Progenitor cell of endocrine pancreas (in vitro differentiated cells): ENCODE measurements at regions not wholly inside any gene's neighbourhood (a gene's known extent, or its start where the extent isn't known, plus 50 kb on each side); places are given as distances from the start of the nearest gene placed in this dataset.

ENCODE experiments used
- DNase-seq: peaks from one replicate; pipeline ENCODE4 v3.0.0; 2021; ENCODE audit warnings: low spot score; ENCODE audit not compliant: unreplicated experiment
- H3K27ac Mint-ChIP-seq: 2 replicates; pipeline ENCODE4 v1.8.0; 2021; ENCODE audit warnings: mild to moderate bottlenecking, moderate library complexity, mixed read lengths
- H3K27me3 Mint-ChIP-seq: 2 replicates; pipeline ENCODE4 v1.8.0; 2021; ENCODE audit warnings: mixed read lengths
- H3K36me3 Mint-ChIP-seq: 2 replicates; pipeline ENCODE4 v1.8.0; 2022; ENCODE audit warnings: mixed read lengths; ENCODE audit not compliant: insufficient read depth
- H3K4me1 Mint-ChIP-seq: 2 replicates; pipeline ENCODE4 v1.8.0; 2021; ENCODE audit warnings: low read depth, mixed read lengths
- H3K4me3 Mint-ChIP-seq: 2 replicates; pipeline ENCODE4 v1.8.0; 2021; ENCODE audit warnings: low read depth, mild to moderate bottlenecking, moderate library complexity, mixed read lengths
- H3K9me3 Mint-ChIP-seq: 2 replicates; pipeline ENCODE4 v1.8.0; 2021; ENCODE audit warnings: low read depth, mixed read lengths
- TF ChIP-seq, protein P1 (sequence below): fragments of 200-600 bp; sonication (generic); IDR thresholded peaks from one replicate; pipeline ENCODE4 v1.5.0; 2021; ENCODE audit warnings: antibody characterized with exemption, mild to moderate bottlenecking; ENCODE audit not compliant: unreplicated experiment

DNA sequence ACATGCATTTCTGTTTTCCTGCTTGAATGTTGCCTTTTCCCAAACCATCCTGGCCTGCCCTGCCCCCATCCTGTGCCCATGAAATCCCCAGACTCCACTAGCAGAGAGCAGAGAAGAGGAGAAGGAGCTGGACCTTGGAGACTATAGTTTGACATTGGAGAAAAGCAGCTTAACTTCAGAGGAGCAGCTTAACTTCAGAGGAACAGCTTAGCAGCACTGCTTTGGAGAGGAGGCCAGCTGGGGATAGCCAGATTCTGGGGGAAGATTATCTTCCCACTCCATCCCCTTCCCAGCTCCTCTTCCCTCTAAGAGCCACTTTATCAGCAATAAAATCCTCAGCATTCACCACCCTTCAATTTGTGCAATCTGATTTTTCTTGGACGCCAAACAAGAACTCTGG is 443.0 kb downstream of the PCDH10 start:
- Mint-ChIP-seq H3K4me1 (peaks cover 4% of the 10 kb centered on the region), H3K9me3 (no peaks in the 10 kb centered on the region), H3K4me3 (no peak overlapping the region), H3K27me3 (no peaks in the 10 kb centered on the region), H3K36me3 (no peaks in the 10 kb centered on the region), H3K27ac (no peak overlapping the region)
- no peak for DNase-seq
- TF ChIP-seq, protein P1, sequence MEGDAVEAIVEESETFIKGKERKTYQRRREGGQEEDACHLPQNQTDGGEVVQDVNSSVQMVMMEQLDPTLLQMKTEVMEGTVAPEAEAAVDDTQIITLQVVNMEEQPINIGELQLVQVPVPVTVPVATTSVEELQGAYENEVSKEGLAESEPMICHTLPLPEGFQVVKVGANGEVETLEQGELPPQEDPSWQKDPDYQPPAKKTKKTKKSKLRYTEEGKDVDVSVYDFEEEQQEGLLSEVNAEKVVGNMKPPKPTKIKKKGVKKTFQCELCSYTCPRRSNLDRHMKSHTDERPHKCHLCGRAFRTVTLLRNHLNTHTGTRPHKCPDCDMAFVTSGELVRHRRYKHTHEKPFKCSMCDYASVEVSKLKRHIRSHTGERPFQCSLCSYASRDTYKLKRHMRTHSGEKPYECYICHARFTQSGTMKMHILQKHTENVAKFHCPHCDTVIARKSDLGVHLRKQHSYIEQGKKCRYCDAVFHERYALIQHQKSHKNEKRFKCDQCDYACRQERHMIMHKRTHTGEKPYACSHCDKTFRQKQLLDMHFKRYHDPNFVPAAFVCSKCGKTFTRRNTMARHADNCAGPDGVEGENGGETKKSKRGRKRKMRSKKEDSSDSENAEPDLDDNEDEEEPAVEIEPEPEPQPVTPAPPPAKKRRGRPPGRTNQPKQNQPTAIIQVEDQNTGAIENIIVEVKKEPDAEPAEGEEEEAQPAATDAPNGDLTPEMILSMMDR: no peak

DNA sequence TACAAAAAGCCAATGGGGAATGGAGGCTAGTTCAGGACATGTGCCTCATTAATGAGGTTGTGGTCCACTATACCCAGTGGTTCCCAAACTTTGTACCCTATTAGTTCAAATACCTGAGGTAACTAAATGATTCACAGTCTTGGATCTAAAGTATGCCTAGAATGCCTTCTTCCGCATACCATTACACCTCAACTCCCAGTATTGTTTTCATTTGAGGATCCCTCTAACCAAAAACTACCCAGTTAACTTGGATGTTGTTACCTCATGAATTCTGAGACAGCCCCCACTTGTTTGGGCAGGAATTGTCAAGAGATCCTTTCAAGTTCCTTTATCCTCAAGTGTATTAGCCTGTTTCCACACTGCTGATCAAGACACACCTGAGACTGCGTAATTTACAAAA is 439.2 kb downstream of the PCDH10 start:
- H3K4me3 Mint-ChIP-seq: no peak overlapping the region
- no peak for DNase-seq
- H3K27ac Mint-ChIP-seq: no peak overlapping the region
- no peaks in the 10 kb centered on the region for H3K27me3 Mint-ChIP-seq
- TF ChIP-seq, protein P1: no peak
- H3K4me1 Mint-ChIP-seq: no peaks in the 10 kb centered on the region
- no peaks in the 10 kb centered on the region for H3K36me3 Mint-ChIP-seq
- H3K9me3 Mint-ChIP-seq: no peaks in the 10 kb centered on the region

DNA sequence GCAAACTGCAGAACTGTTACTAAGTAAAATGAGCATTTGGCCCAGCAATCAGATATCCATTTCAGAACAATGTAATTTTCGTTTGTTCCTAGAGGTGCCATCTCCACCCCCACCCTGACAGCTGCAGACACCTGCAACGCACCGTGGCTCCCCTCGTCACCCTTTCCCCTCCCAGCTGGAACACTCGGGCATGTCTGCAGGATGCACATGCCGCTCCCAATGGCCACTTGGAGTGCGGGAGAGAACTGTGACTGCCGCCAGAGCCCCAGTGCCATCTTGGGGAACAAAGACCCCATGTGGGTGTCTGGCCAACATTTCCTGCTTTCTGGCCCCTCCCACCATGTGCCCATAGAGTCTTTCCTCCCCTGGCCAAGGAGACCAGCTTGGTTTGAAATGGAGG is 436.2 kb downstream of the PCDH10 start:
- H3K27me3 Mint-ChIP-seq: no peaks in the 10 kb centered on the region
- H3K36me3 Mint-ChIP-seq: no peaks in the 10 kb centered on the region
- TF ChIP-seq, protein P1: no peak
- no peak for DNase-seq
- no peak overlapping the region for H3K4me3 Mint-ChIP-seq
- no peaks in the 10 kb centered on the region for H3K9me3 Mint-ChIP-seq
- no peak overlapping the region for H3K27ac Mint-ChIP-seq
- H3K4me1 Mint-ChIP-seq: no peaks in the 10 kb centered on the region

DNA sequence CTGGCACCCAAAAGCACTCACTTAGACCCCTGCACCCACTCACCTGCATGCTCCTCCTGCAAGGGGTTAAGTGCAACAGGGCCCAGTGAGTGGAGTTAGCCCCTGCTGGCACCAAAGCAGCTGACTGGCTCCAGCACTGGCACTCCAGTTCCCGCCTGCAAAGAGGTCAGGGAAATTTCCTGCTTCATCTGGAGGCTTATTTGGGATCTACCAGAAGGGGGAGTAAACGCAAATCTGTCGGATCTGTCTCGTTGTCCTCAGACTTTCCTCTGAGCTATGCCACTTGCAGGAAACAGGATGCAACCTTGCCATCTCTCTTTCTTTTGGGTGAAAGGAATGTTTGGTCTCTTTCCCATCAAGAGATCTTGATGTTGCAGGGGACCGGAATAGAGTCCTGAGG is 435.6 kb downstream of the PCDH10 start:
- no peak for DNase-seq
- Mint-ChIP-seq H3K36me3 (no peaks in the 10 kb centered on the region), H3K27ac (no peak overlapping the region), H3K4me3 (no peak overlapping the region), H3K9me3 (no peaks in the 10 kb centered on the region), H3K4me1 (no peaks in the 10 kb centered on the region), H3K27me3 (no peaks in the 10 kb centered on the region)
- TF ChIP-seq, protein P1: no peak

DNA sequence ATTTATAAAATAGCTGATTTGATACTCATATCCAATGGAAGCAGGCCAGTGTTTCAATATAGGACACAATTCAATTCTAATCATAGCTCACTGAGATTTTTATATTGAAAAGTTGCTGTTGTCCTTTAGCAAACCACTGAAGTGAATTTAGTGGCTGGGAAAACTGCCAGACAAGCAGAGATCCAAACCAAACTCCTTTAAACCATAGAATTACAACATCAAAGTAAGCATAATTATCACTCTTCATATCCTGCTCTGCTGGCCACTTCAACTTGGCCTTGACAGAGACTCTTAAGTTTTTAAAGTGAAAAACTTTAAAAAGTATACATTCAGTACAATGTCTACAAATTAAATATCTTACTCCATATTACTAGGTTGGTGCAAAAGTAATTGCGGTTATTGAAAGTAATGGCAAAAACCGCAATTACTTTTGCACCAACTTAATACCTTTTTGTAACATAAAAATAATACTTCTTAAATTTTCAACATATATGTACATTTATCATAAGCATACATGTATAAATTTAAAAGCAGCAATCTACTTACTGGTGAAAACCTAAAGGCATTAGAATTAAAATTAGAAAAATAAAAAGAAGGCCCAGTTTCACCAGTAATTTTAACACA is 433.0 kb downstream of the PCDH10 start:
- H3K9me3 Mint-ChIP-seq: no peaks in the 10 kb centered on the region
- DNase-seq: no peak
- no peak overlapping the region for H3K27ac Mint-ChIP-seq
- H3K27me3 Mint-ChIP-seq: no peaks in the 10 kb centered on the region
- no peaks in the 10 kb centered on the region for H3K4me1 Mint-ChIP-seq
- no peak overlapping the region for H3K4me3 Mint-ChIP-seq
- no peaks in the 10 kb centered on the region for H3K36me3 Mint-ChIP-seq
- TF ChIP-seq, protein P1: no peak
